BE2C (cell line): ENCODE measurements at regions not wholly inside any gene's neighbourhood (a gene's known extent, or its start where the extent isn't known, plus 50 kb on each side); places are given as distances from the start of the nearest gene placed in this dataset.

Experiments
- DNase-seq: peaks from one replicate; pipeline ENCODE4 v3.0.0-alpha.2; 2020
- H3K27me3 ChIP-seq: fragments of 250-450 bp; sonication (Bioruptor Pico); 2 replicates; pipeline ENCODE4 v1.5.1; 2020; ENCODE audit warnings: mild to moderate bottlenecking
- H3K36me3 ChIP-seq: fragments of 250-450 bp; sonication (Bioruptor Pico); 2 replicates; pipeline ENCODE4 v1.5.1; 2020; ENCODE audit warnings: mild to moderate bottlenecking
- H3K4me1 ChIP-seq: fragments of 250-450 bp; sonication (Bioruptor Pico); 2 replicates; pipeline ENCODE4 v1.5.1; 2020
- H3K4me3 ChIP-seq: 2 replicates; pipeline ENCODE4 v1.5.1; 2011; ENCODE audit warnings: low read depth, low read length
- H3K9me3 ChIP-seq: fragments of 250-450 bp; sonication (Bioruptor Pico); 2 replicates; pipeline ENCODE4 v1.5.1; 2020
- CTCF ChIP-seq: IDR thresholded peaks from 2 replicates; pipeline ENCODE4 v1.5.1; 2012; ENCODE audit warnings: mild to moderate bottlenecking, low read depth, low read length

DNA sequence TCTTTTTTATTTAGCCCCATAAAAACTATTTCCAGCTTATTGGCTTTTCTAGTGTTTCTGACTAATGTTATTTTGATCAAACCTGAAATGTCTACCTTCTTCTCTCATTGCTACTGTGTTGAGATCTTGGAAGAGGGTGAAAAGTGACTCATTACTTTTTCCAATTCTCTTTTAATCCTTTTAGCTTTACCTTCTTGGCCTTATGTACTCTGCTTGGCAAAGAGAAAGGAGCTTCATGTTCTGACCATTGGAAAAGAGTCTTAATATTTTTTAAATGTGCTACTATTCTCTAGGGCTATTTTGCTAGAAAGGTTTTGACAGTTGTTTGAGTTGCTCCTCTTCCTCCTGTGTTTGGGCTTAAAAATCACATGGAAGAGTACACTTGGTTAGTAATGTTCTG lies 97.8 kb upstream of the CHODL start:
- H3K27me3 ChIP-seq = no peaks in the 10 kb centered on the region
- TF ChIP-seq CTCF = no peak
- H3K36me3 ChIP-seq = no peaks in the 10 kb centered on the region
- no peaks in the 10 kb centered on the region for H3K4me1 ChIP-seq
- H3K4me3 ChIP-seq = no peak overlapping the region
- H3K9me3 ChIP-seq = no peaks in the 10 kb centered on the region; the same call in 1 of the 2 replicates
- no peak for DNase-seq

GRCh38 chr21:18144339-18144738 lies 100.3 kb upstream of the CHODL start:
- Histone ChIP-seq H3K27me3 (no peaks in the 10 kb centered on the region), H3K36me3 (no peaks in the 10 kb centered on the region), H3K4me3 (no peak overlapping the region), H3K9me3 (no peaks in the 10 kb centered on the region), H3K4me1 (no peaks in the 10 kb centered on the region; the same call in 1 of the 2 replicates)
- no peak for TF ChIP-seq CTCF
- DNase-seq = no peak

DNA sequence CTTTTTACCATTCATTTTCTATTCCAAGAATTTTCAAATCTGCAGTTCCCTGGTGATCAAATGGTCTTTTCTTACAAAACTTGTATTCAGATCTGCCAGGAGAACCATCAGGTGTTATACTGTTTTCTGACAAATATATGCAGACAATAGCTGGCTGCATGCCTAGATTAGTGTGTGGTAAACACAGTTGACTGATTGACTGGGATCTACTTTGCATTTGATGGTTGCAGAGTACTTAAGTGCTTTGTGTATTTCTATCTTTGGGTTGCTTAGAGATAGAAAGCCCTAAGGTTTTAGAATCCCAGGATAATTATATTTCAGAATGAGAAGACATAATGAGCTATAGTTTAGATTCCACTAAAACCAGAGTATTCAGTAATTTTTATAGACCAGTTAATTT lies 102.0 kb upstream of the CHODL start:
- TF ChIP-seq CTCF = no peak
- H3K4me3 ChIP-seq = no peak overlapping the region

GRCh38 chr21:18138507-18138906 lies 106.1 kb upstream of the CHODL start:
- Histone ChIP-seq H3K36me3 (no peaks in the 10 kb centered on the region), H3K4me3 (no peak overlapping the region), H3K9me3 (no peaks in the 10 kb centered on the region), H3K4me1 (no peaks in the 10 kb centered on the region; the same call in 1 of the 2 replicates), H3K27me3 (no peaks in the 10 kb centered on the region)
- DNase-seq = no peak
- no peak for TF ChIP-seq CTCF

More for the DNA sequence above, 102.0 kb upstream of the CHODL start:
- H3K9me3 ChIP-seq = no peaks in the 10 kb centered on the region
- no peaks in the 10 kb centered on the region; the same call in 1 of the 2 replicates for H3K4me1 ChIP-seq
- no peaks in the 10 kb centered on the region for H3K27me3 ChIP-seq
- no peak for DNase-seq
- H3K36me3 ChIP-seq = no peaks in the 10 kb centered on the region

DNA sequence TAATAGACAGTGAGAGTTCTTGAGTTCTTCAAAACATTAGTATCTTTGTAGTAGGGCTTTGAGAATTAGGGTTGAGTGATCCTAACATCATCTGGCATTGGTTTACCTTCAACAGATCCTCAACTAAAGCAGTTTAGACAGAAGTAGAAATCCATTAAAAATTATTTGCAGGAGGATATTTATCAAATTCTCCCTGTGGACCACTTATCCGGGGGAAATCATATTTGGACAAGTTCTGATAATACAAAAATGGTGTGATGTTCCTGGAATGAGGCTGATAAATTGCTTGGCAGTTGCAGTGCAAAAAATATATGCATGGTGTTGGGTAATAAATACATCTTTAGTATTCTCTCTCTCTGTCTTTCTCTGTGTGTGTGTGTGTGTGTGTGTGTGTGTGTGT lies 115.1 kb upstream of the CHODL start:
- no peaks in the 10 kb centered on the region for H3K27me3 ChIP-seq
- TF ChIP-seq CTCF = no peak
- no peaks in the 10 kb centered on the region for H3K4me1 ChIP-seq
- no peak for DNase-seq
- H3K36me3 ChIP-seq = no peaks in the 10 kb centered on the region
- no peaks in the 10 kb centered on the region for H3K9me3 ChIP-seq
- no peak overlapping the region for H3K4me3 ChIP-seq

GRCh38 chr21:18118566-18118965 lies 126.1 kb upstream of the CHODL start:
- Histone ChIP-seq H3K4me3 (no peak overlapping the region), H3K4me1 (peaks cover 6% of the 10 kb centered on the region; the same call in 1 of the 2 replicates), H3K27me3 (no peaks in the 10 kb centered on the region), H3K36me3 (no peaks in the 10 kb centered on the region), H3K9me3 (no peaks in the 10 kb centered on the region)
- no peak for DNase-seq
- no peak for TF ChIP-seq CTCF
